ENCODE measurements at regions not wholly inside any gene's neighbourhood (a gene's known extent, or its start where the extent isn't known, plus 50 kb on each side); places are given as distances from the start of the nearest gene placed in this dataset.

- Histone ChIP-seq H3K27me3 (no peaks in the 10 kb centered on the region), H3K4me3 (no peak overlapping the region), H3K4me1 (no peaks in the 10 kb centered on the region), H3K9me3 (no peaks in the 10 kb centered on the region), H3K27ac (no peak overlapping the region), H3K36me3 (no peaks in the 10 kb centered on the region)
- intact Hi-C loops (cut with DNase I; ENCODE audit: low total_unique reads): no loop called here
- TF ChIP-seq, protein P1, sequence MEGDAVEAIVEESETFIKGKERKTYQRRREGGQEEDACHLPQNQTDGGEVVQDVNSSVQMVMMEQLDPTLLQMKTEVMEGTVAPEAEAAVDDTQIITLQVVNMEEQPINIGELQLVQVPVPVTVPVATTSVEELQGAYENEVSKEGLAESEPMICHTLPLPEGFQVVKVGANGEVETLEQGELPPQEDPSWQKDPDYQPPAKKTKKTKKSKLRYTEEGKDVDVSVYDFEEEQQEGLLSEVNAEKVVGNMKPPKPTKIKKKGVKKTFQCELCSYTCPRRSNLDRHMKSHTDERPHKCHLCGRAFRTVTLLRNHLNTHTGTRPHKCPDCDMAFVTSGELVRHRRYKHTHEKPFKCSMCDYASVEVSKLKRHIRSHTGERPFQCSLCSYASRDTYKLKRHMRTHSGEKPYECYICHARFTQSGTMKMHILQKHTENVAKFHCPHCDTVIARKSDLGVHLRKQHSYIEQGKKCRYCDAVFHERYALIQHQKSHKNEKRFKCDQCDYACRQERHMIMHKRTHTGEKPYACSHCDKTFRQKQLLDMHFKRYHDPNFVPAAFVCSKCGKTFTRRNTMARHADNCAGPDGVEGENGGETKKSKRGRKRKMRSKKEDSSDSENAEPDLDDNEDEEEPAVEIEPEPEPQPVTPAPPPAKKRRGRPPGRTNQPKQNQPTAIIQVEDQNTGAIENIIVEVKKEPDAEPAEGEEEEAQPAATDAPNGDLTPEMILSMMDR (IDR thresholded peaks at IDR 0.05): no peak
- TF ChIP-seq POLR2AphosphoS5 (IDR thresholded peaks at IDR 0.05) (no peak), POLR2A (IDR thresholded peaks at IDR 0.05) (no peak)
- DNase-seq (ENCODE audit: low spot score in 2 of 2): no peak
These were observed 837.4 kb upstream of the USP15 start for GRCh38 chr12:61422786-61423185.

DNA sequence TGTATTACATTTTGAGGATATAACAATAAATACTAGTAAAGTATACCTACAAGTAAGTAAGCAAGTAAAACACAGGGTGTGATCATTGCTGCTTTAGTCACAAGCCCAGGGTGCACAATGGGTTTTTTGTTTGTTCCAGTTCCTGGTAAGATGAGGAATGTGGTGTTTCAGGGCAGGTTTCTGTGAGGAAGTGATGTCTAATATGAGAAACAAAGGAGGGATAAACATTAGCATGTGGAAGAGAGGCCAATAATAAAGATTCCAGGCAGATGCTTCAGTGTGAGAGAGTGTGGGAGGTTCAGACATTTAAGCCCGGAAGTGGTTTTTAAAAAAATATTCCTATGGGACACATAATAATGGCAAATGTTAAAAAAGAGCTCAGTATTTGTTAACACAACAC lies 808.1 kb upstream of the USP15 start:
- Histone ChIP-seq H3K27ac (no peak overlapping the region), H3K36me3 (no peaks in the 10 kb centered on the region), H3K9me3 (no peaks in the 10 kb centered on the region), H3K27me3 (no peaks in the 10 kb centered on the region), H3K4me3 (no peak overlapping the region), H3K4me1 (no peaks in the 10 kb centered on the region)
- no peak for DNase-seq (ENCODE audit: low spot score in 2 of 2)
- intact Hi-C loops (cut with DNase I; ENCODE audit: low total_unique reads): no loop called here
- TF ChIP-seq POLR2A (IDR thresholded peaks at IDR 0.05) (no peak), POLR2AphosphoS5 (IDR thresholded peaks at IDR 0.05) (no peak)
- TF ChIP-seq, protein P1 (IDR thresholded peaks at IDR 0.05): no peak

GRCh38 chr12:61487728-61488127 lies 772.5 kb upstream of the USP15 start:
- TF ChIP-seq, protein P1 (IDR thresholded peaks at IDR 0.05): no peak
- TF ChIP-seq POLR2A (IDR thresholded peaks at IDR 0.05): no peak
- intact Hi-C loops (cut with DNase I; ENCODE audit: low total_unique reads): no loop called here
- Histone ChIP-seq H3K4me3 (no peak overlapping the region), H3K4me1 (no peaks in the 10 kb centered on the region), H3K27me3 (no peaks in the 10 kb centered on the region), H3K27ac (no peak overlapping the region), H3K36me3 (no peaks in the 10 kb centered on the region), H3K9me3 (peaks cover 0 to 6% of the 10 kb centered on the region in 2 donors)
- no peak for DNase-seq (ENCODE audit: low spot score in 2 of 2)

GRCh38 chr12:61490526-61491498 lies 769.4 kb upstream of the USP15 start:
- Histone ChIP-seq H3K4me1 (no peaks in the 10 kb centered on the region), H3K27me3 (no peaks in the 10 kb centered on the region), H3K4me3 (no peak overlapping the region), H3K36me3 (no peaks in the 10 kb centered on the region), H3K27ac (no peak overlapping the region), H3K9me3 (peaks cover 0 to 4% of the 10 kb centered on the region in 2 donors)
- TF ChIP-seq POLR2A (IDR thresholded peaks at IDR 0.05) (no peak), POLR2AphosphoS5 (IDR thresholded peaks at IDR 0.05) (no peak)
- TF ChIP-seq, protein P1 (IDR thresholded peaks at IDR 0.05): no peak
- intact Hi-C loops (cut with DNase I; ENCODE audit: low total_unique reads): no loop called here
- no peak for DNase-seq (ENCODE audit: low spot score in 2 of 2)

GRCh38 chr12:61502179-61502578 lies 758.0 kb upstream of the USP15 start:
- DNase-seq (ENCODE audit: low spot score in 2 of 2): no peak
- intact Hi-C loops (cut with DNase I; ENCODE audit: low total_unique reads): no loop called here
- Histone ChIP-seq H3K4me3 (no peak overlapping the region), H3K9me3 (no peaks in the 10 kb centered on the region), H3K27me3 (no peaks in the 10 kb centered on the region), H3K4me1 (no peaks in the 10 kb centered on the region), H3K27ac (no peak overlapping the region), H3K36me3 (no peaks in the 10 kb centered on the region)
- TF ChIP-seq, protein P1 (IDR thresholded peaks at IDR 0.05): no peak
- TF ChIP-seq POLR2A (IDR thresholded peaks at IDR 0.05) (no peak), POLR2AphosphoS5 (IDR thresholded peaks at IDR 0.05) (no peak)

All from breast epithelium (tissue), 4 donors.